ENCODE measurements at regions not wholly inside any gene's neighbourhood (a gene's known extent, or its start where the extent isn't known, plus 50 kb on each side); places are given as distances from the start of the nearest gene placed in this dataset.

- no peak for TF ChIP-seq CTCF (IDR thresholded peaks at IDR 0.05)
- FAIRE-seq (no peak), ATAC-seq (no peak), DNase-seq (no peak)
- Histone ChIP-seq H3K9me3 (no peaks in the 10 kb centered on the region), H3K4me1 (no peaks in the 10 kb centered on the region), H3K27ac (no peak overlapping the region), H3K4me3 (no peak overlapping the region), H3K27me3 (no peaks in the 10 kb centered on the region), H3K36me3 (no peaks in the 10 kb centered on the region)
- intact Hi-C loops (cut with DNase I): loop anchor here in 1 of 3 donors (10.0 kb wide), 1 partner anchor 61 kb away; no protein-coding TSS in a partner anchor
Observed at GRCh38 chr21:21605521-21605920, 607.3 kb downstream of the NCAM2 start.

DNA sequence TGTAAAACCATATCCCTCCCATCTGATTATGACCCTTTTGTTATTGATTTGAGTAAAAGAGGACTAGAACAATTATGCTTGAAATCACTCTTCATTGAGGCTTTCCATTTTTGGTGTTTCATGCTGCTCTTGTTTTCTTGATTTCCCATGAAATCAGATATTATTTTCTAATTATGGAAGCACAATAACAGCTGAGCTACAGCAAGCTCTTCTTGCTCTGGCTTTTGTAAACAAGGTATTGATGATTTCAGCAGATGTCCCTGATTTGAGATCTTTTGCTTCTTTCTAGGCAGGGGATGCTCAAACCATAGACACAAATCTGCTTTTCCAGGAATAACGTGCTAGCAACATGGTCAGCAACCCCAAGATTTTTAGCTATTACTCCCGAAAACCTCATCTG lies 607.8 kb downstream of the NCAM2 start:
- Histone ChIP-seq H3K9me3 (no peaks in the 10 kb centered on the region), H3K36me3 (no peaks in the 10 kb centered on the region), H3K4me1 (no peaks in the 10 kb centered on the region), H3K27me3 (no peaks in the 10 kb centered on the region), H3K4me3 (no peak overlapping the region), H3K27ac (no peak overlapping the region)
- DNase-seq: no peak
- no peak for TF ChIP-seq CTCF (IDR thresholded peaks at IDR 0.05)
- 48 to 58% methylated on average over 2 of the region's 2 CpGs for WGBS, 2 donors
- intact Hi-C loops (cut with DNase I): loop anchor here in 1 of 3 donors (10.0 kb wide), 1 partner anchor 61 kb away; no protein-coding TSS in a partner anchor
- FAIRE-seq: no peak
- ATAC-seq: no peak

- H3K36me3 ChIP-seq: no peaks in the 10 kb centered on the region
- DNase-seq (no peak), FAIRE-seq (no peak), ATAC-seq (peak in 2 of 4 donors; percentile 42 to 46)
- no peak for TF ChIP-seq CTCF (IDR thresholded peaks at IDR 0.05)
- no peaks in the 10 kb centered on the region for H3K4me1 ChIP-seq
- no peaks in the 10 kb centered on the region for H3K9me3 ChIP-seq
- no peaks in the 10 kb centered on the region for H3K27me3 ChIP-seq
- H3K4me3 ChIP-seq: no peak overlapping the region
- intact Hi-C loops (cut with DNase I): no loop called here
- 36 to 49% methylated on average over 3 of the region's 3 CpGs for WGBS, 2 donors
- H3K27ac ChIP-seq: no peak overlapping the region
Observed at GRCh38 chr21:21612466-21612865, 614.3 kb downstream of the NCAM2 start.

- DNase-seq (no peak), ATAC-seq (no peak), FAIRE-seq (no peak)
- H3K27me3 ChIP-seq: no peaks in the 10 kb centered on the region
- WGBS, 2 donors: 42 to 43% methylated on average over 3 of the region's 3 CpGs
- no peaks in the 10 kb centered on the region for H3K36me3 ChIP-seq
- H3K4me1 ChIP-seq: no peaks in the 10 kb centered on the region
- no peak overlapping the region for H3K27ac ChIP-seq
- TF ChIP-seq CTCF (IDR thresholded peaks at IDR 0.05): no peak
- no peaks in the 10 kb centered on the region for H3K9me3 ChIP-seq
- intact Hi-C loops (cut with DNase I): no loop called here
- H3K4me3 ChIP-seq: no peak overlapping the region
Observed at GRCh38 chr21:21614966-21615365, 616.8 kb downstream of the NCAM2 start.

DNA sequence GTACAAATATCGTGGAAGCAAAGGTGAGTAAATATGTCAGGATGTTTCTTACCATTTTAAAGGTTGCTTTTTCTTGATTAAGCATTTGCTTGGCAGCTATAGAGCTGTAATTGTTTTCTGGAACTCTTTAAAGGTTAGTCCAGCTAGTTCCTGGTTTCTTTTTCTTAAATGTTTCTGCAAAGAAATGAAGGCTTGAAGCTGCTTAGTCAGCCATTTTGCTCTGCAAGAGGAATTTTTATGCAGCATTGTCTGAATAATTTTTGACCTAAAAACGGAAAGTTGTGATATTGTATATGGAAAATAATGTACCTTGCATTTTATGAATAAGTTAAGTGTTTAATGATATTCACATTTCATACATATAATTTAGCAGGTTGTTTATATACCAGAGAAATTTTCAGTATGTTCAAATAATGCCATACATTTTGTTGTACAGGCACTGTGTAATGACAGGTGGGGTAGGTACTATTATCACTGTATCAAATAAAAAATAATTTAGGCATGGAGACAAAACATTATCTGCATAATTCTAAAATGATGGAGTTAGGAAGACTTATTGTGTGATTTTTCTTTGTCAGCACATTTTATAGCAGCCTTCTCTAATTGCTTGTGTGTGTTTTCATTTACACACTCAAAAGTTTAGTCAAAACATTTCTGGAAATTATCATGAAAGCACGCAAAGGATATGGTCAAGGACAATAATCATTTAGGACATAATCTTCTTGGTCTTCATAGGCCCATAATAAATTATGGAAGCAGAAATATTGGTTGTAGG lies 624.4 kb downstream of the NCAM2 start:
- no peak for DNase-seq
- Histone ChIP-seq H3K36me3 (no peaks in the 10 kb centered on the region), H3K27ac (no peak overlapping the region), H3K4me3 (no peak overlapping the region), H3K9me3 (no peaks in the 10 kb centered on the region), H3K27me3 (no peaks in the 10 kb centered on the region), H3K4me1 (no peaks in the 10 kb centered on the region)
- no peak for ATAC-seq
- FAIRE-seq: no peak
- no peak for TF ChIP-seq CTCF (IDR thresholded peaks at IDR 0.05)
- intact Hi-C loops (cut with DNase I): no loop called here
- WGBS, 2 donors: 30 to 46% methylated on average over 3 of the region's 3 CpGs
